Nephron progenitor cell (in vitro differentiated cells): ENCODE measurements at regions not wholly inside any gene's neighbourhood (a gene's known extent, or its start where the extent isn't known, plus 50 kb on each side); places are given as distances from the start of the nearest gene placed in this dataset.

ENCODE experiments used
- DNase-seq: peaks from one replicate; pipeline ENCODE4 v3.0.0; 2021
- H3K27ac Mint-ChIP-seq: 2 replicates; pipeline ENCODE4 v1.8.0; 2021; ENCODE audit warnings: mild to moderate bottlenecking, moderate library complexity, mixed read lengths
- H3K27me3 Mint-ChIP-seq: 2 replicates; pipeline ENCODE4 v1.8.0; 2021; ENCODE audit warnings: mild to moderate bottlenecking, low read depth, mixed read lengths; ENCODE audit not compliant: poor library complexity
- H3K36me3 Mint-ChIP-seq: 2 replicates; pipeline ENCODE4 v1.8.0; 2021; ENCODE audit warnings: low read depth, mixed read lengths
- H3K4me1 Mint-ChIP-seq: 2 replicates; pipeline ENCODE4 v1.8.0; 2021; ENCODE audit warnings: mixed read lengths
- H3K4me3 Mint-ChIP-seq: 2 replicates; pipeline ENCODE4 v1.8.0; 2021; ENCODE audit warnings: mild to moderate bottlenecking, moderate library complexity, mixed read lengths
- H3K9me3 Mint-ChIP-seq: 2 replicates; pipeline ENCODE4 v1.8.0; 2021; ENCODE audit warnings: mild to moderate bottlenecking, moderate library complexity, mixed read lengths
- CTCF ChIP-seq: fragments of 200-600 bp; sonication (generic); IDR thresholded peaks from 2 replicates; pipeline ENCODE4 v1.5.0; 2021; ENCODE audit warnings: antibody characterized with exemption

GRCh38 chr11:15300341-15300740 is 185.6 kb downstream of the INSC start:
- Mint-ChIP-seq H3K4me3 (no peak overlapping the region), H3K27ac (no peak overlapping the region), H3K4me1 (peaks cover 23% of the 10 kb centered on the region), H3K36me3 (no peaks in the 10 kb centered on the region), H3K27me3 (no peaks in the 10 kb centered on the region), H3K9me3 (peaks cover 7% of the 10 kb centered on the region)
- TF ChIP-seq CTCF, result no peak
- no peak for DNase-seq

- Mint-ChIP-seq H3K36me3 (no peaks in the 10 kb centered on the region), H3K9me3 (peaks cover 7% of the 10 kb centered on the region), H3K4me3 (no peak overlapping the region), H3K27me3 (no peaks in the 10 kb centered on the region), H3K27ac (no peak overlapping the region), H3K4me1 (peaks cover 7% of the 10 kb centered on the region)
- peak; percentile 4 for DNase-seq
- no peak for TF ChIP-seq CTCF
Observed at GRCh38 chr11:15307619-15308024, 192.9 kb downstream of the INSC start.

GRCh38 chr11:15308840-15309239 is 194.1 kb downstream of the INSC start:
- H3K36me3 Mint-ChIP-seq, result no peaks in the 10 kb centered on the region
- H3K4me3 Mint-ChIP-seq, result no peak overlapping the region
- H3K9me3 Mint-ChIP-seq, result peaks cover 7% of the 10 kb centered on the region
- TF ChIP-seq CTCF, result no peak
- no peaks in the 10 kb centered on the region for H3K27me3 Mint-ChIP-seq
- H3K4me1 Mint-ChIP-seq, result peaks cover 7% of the 10 kb centered on the region
- no peak for DNase-seq
- no peak overlapping the region for H3K27ac Mint-ChIP-seq

GRCh38 chr11:15309296-15309695 is 194.6 kb downstream of the INSC start:
- Mint-ChIP-seq H3K9me3 (peaks cover 4% of the 10 kb centered on the region), H3K27ac (no peak overlapping the region), H3K36me3 (no peaks in the 10 kb centered on the region), H3K4me1 (peaks cover 7% of the 10 kb centered on the region), H3K27me3 (no peaks in the 10 kb centered on the region), H3K4me3 (no peak overlapping the region)
- no peak for DNase-seq
- no peak for TF ChIP-seq CTCF

GRCh38 chr11:15313862-15314261 is 199.1 kb downstream of the INSC start:
- Mint-ChIP-seq H3K4me3 (no peak overlapping the region), H3K36me3 (no peaks in the 10 kb centered on the region), H3K4me1 (no peaks in the 10 kb centered on the region), H3K27ac (no peak overlapping the region), H3K27me3 (no peaks in the 10 kb centered on the region), H3K9me3 (peaks cover 5% of the 10 kb centered on the region)
- no peak for TF ChIP-seq CTCF
- no peak for DNase-seq

GRCh38 chr11:15318814-15319213 is 204.1 kb downstream of the INSC start:
- Mint-ChIP-seq H3K4me3 (no peak overlapping the region), H3K27me3 (peaks cover 7% of the 10 kb centered on the region), H3K36me3 (no peaks in the 10 kb centered on the region), H3K4me1 (no peaks in the 10 kb centered on the region), H3K9me3 (peaks cover 5% of the 10 kb centered on the region), H3K27ac (no peak overlapping the region)
- TF ChIP-seq CTCF, result no peak
- DNase-seq, result no peak
